ENCODE measurements at regions not wholly inside any gene's neighbourhood (a gene's known extent, or its start where the extent isn't known, plus 50 kb on each side); places are given as distances from the start of the nearest gene placed in this dataset.

DNA sequence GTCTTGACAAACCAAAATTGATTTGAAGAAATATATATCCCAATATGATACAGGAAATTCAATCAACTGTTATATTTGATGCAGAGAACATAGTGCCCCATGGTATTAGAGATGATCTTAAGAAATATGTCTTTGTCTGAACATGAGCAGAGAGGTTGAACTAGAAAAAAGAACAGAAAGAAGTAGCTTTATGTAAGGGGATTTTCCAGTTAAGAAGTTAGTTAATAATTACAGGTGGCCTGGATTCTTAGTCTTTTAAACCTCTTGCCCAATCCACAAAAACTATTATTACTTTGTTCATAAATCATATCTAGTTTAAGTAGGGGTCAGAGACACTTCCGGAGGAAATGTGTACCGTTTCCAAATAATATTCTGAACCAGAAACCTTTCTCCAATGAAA is 1186.7 kb upstream of the EPHA6 start:
- H3K27me3 Mint-ChIP-seq (ENCODE audit: insufficient read depth, low read depth): no peaks in the 10 kb centered on the region
- H3K4me1 Mint-ChIP-seq: peaks cover 4% of the 10 kb centered on the region
- no peaks in the 10 kb centered on the region for H3F3A ChIP-seq (ENCODE audit: low read depth)
- no peaks in the 10 kb centered on the region for H3K9me3 ChIP-seq (ENCODE audit: low read depth)
- H3K4me3 ChIP-seq: no peak overlapping the region
- no peak for DNase-seq (ENCODE audit: low spot score)
- H3K36me3 Mint-ChIP-seq: no peaks in the 10 kb centered on the region
- no peak overlapping the region for H3K4me3 Mint-ChIP-seq
- H3K9me3 Mint-ChIP-seq: no peaks in the 10 kb centered on the region
- no peaks in the 10 kb centered on the region for H3K36me3 ChIP-seq
- H3K27ac ChIP-seq: no peak overlapping the region
- TF ChIP-seq EZH2phosphoT487 (IDR thresholded peaks at IDR 0.05) (no peak), EZH2 (IDR thresholded peaks at IDR 0.05) (no peak)
- TF ChIP-seq, protein P1, sequence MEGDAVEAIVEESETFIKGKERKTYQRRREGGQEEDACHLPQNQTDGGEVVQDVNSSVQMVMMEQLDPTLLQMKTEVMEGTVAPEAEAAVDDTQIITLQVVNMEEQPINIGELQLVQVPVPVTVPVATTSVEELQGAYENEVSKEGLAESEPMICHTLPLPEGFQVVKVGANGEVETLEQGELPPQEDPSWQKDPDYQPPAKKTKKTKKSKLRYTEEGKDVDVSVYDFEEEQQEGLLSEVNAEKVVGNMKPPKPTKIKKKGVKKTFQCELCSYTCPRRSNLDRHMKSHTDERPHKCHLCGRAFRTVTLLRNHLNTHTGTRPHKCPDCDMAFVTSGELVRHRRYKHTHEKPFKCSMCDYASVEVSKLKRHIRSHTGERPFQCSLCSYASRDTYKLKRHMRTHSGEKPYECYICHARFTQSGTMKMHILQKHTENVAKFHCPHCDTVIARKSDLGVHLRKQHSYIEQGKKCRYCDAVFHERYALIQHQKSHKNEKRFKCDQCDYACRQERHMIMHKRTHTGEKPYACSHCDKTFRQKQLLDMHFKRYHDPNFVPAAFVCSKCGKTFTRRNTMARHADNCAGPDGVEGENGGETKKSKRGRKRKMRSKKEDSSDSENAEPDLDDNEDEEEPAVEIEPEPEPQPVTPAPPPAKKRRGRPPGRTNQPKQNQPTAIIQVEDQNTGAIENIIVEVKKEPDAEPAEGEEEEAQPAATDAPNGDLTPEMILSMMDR (IDR thresholded peaks at IDR 0.05): no peak
- no peak overlapping the region for H3K27ac Mint-ChIP-seq
- no peak overlapping the region for H3K9ac ChIP-seq
- no peaks in the 10 kb centered on the region for H4K20me1 ChIP-seq (ENCODE audit: low read depth)
- H3K79me2 ChIP-seq (ENCODE audit: low read depth): no peaks in the 10 kb centered on the region
- H3K4me1 ChIP-seq: peaks cover 24% of the 10 kb centered on the region
- peak overlapping the region; percentile 11 for H3K4me2 ChIP-seq
- peak overlapping the region; percentile 59 for H2AFZ ChIP-seq (replicated peaks)
- H3K27me3 ChIP-seq: no peaks in the 10 kb centered on the region

DNA sequence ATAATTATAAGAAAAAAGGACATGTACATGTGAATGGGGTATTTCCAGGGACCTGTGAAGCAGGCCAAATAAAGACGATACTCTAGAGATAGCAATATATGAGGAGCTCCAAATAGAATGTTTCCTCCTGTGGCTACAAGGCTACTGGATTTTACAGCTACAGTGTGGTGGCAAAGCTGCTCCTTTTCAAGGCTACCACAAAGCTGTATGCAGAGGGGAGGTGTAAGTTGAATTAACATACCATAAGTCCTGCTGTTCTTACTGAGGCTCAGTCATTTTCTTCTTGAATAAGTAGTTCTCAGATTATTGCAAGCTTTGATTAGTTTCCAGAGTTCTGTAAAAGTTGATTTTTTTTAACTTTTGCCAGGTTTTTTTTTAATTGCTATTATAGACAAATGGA is 1184.6 kb upstream of the EPHA6 start:
- no peaks in the 10 kb centered on the region for H3K27me3 ChIP-seq
- H3K4me2 ChIP-seq: peak overlapping the region; percentile 2
- no peaks in the 10 kb centered on the region for H4K20me1 ChIP-seq (ENCODE audit: low read depth)
- Mint-ChIP-seq H3K27me3 (ENCODE audit: insufficient read depth, low read depth) (no peaks in the 10 kb centered on the region), H3K9me3 (no peaks in the 10 kb centered on the region), H3K4me3 (no peak overlapping the region), H3K27ac (no peak overlapping the region), H3K4me1 (peaks cover 4% of the 10 kb centered on the region), H3K36me3 (no peaks in the 10 kb centered on the region)
- no peaks in the 10 kb centered on the region for H3K79me2 ChIP-seq (ENCODE audit: low read depth)
- no peak overlapping the region for H3K4me3 ChIP-seq
- TF ChIP-seq EZH2 (IDR thresholded peaks at IDR 0.05) (no peak), EZH2phosphoT487 (IDR thresholded peaks at IDR 0.05) (no peak)
- TF ChIP-seq, protein P1 (IDR thresholded peaks at IDR 0.05): no peak
- no peaks in the 10 kb centered on the region for H3K9me3 ChIP-seq (ENCODE audit: low read depth)
- H3K4me1 ChIP-seq: peaks cover 24% of the 10 kb centered on the region
- DNase-seq (ENCODE audit: low spot score): peak; percentile 50
- H3K27ac ChIP-seq: no peak overlapping the region
- no peak overlapping the region for H3K9ac ChIP-seq
- no peaks in the 10 kb centered on the region for H3K36me3 ChIP-seq
- H2AFZ ChIP-seq (replicated peaks): no peak overlapping the region
- no peaks in the 10 kb centered on the region for H3F3A ChIP-seq (ENCODE audit: low read depth)

DNA sequence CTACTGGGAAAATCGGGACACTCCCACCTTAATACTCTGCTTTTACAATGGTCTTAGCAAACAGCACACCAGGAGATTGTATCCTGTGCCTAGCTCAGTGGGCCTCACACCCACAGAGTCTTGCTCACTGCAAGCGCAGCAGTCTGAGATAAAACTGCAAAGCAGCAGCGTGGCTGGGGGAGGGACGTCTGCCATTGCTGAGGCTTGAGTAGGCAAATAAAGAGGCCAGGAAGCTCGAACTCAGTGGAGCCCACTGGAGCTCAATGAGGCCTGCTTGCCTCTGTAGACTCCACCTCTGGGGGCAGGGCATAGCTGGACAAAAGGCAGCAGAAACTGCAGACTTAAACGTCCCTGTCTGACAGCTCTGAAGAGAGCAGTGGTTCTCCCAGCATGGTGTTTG is 1169.1 kb upstream of the EPHA6 start:
- H3K36me3 Mint-ChIP-seq: peaks cover 4% of the 10 kb centered on the region
- H3K36me3 ChIP-seq: no peaks in the 10 kb centered on the region
- no peak overlapping the region for H2AFZ ChIP-seq (replicated peaks)
- no peak overlapping the region for H3K27ac ChIP-seq
- no peaks in the 10 kb centered on the region for H3K9me3 ChIP-seq (ENCODE audit: low read depth)
- no peaks in the 10 kb centered on the region for H3K79me2 ChIP-seq (ENCODE audit: low read depth)
- DNase-seq (ENCODE audit: low spot score): no peak
- no peak for TF ChIP-seq EZH2phosphoT487 (IDR thresholded peaks at IDR 0.05)
- no peak for TF ChIP-seq EZH2 (IDR thresholded peaks at IDR 0.05)
- TF ChIP-seq, protein P1 (IDR thresholded peaks at IDR 0.05): no peak
- no peaks in the 10 kb centered on the region for H3K27me3 ChIP-seq
- no peaks in the 10 kb centered on the region for H3K4me1 Mint-ChIP-seq
- H3K27ac Mint-ChIP-seq: no peak overlapping the region
- no peak overlapping the region for H3K4me3 Mint-ChIP-seq
- H3F3A ChIP-seq (ENCODE audit: low read depth): no peaks in the 10 kb centered on the region
- no peak overlapping the region for H3K9ac ChIP-seq
- no peaks in the 10 kb centered on the region for H4K20me1 ChIP-seq (ENCODE audit: low read depth)
- peaks cover 19% of the 10 kb centered on the region for H3K9me3 Mint-ChIP-seq
- H3K4me3 ChIP-seq: no peak overlapping the region
- no peak overlapping the region for H3K4me2 ChIP-seq
- H3K4me1 ChIP-seq: no peaks in the 10 kb centered on the region
- H3K27me3 Mint-ChIP-seq (ENCODE audit: insufficient read depth, low read depth): no peaks in the 10 kb centered on the region

Measured in neural progenitor cell (in vitro differentiated cells).